Tibial nerve (tissue), 4 donors: ENCODE measurements at regions not wholly inside any gene's neighbourhood (a gene's known extent, or its start where the extent isn't known, plus 50 kb on each side); places are given as distances from the start of the nearest gene placed in this dataset.

Source experiments
- DNase-seq, 2 donors: peaks; one replicate each; pipeline ENCODE4 v3.0.0-alpha.2; 2019; ENCODE audit warnings: low spot score in 2 of 2
- H3K27ac ChIP-seq, 4 donors: fragments of 200-600 bp; sonication (generic) in 3 of 4; one replicate each; pipeline ENCODE4 v1.5.1; 2017 to 2019; ENCODE audit warnings: mild to moderate bottlenecking in 1 of 4
- H3K27me3 ChIP-seq, 2 donors: fragments of 200-600 bp; sonication (generic) in 1 of 2; one replicate each; pipeline versions ENCODE4 v1.5.1 to v1.6.0; 2017 to 2019
- H3K36me3 ChIP-seq, 3 donors: fragments of 200-600 bp; sonication (generic); one replicate each; pipeline ENCODE4 v1.5.1; 2018 to 2019
- H3K4me1 ChIP-seq, 4 donors: fragments of 200-600 bp; sonication (generic) in 3 of 4; one replicate each; pipeline ENCODE4 v1.5.1; 2017 to 2019
- H3K4me3 ChIP-seq, 4 donors: fragments of 200-600 bp; sonication (generic) in 3 of 4; one replicate each; pipeline ENCODE4 v1.5.1; 2017 to 2019; ENCODE audit warnings: mild to moderate bottlenecking in 1 of 4, moderate library complexity in 1 of 4
- H3K9me3 ChIP-seq, 4 donors: fragments of 200-600 bp; sonication (generic) in 3 of 4; one replicate each; pipeline ENCODE4 v1.5.1; 2017 to 2019
- EP300 ChIP-seq, 2 donors: sonication (generic); formaldehyde crosslinking; IDR thresholded peaks; one replicate each; pipeline ENCODE4 v1.6.1; 2017; ENCODE audit warnings: antibody characterized with exemption in 2 of 2, mild to moderate bottlenecking in 1 of 2
- POLR2A ChIP-seq, 2 donors: fragments of 450-650 bp; IDR thresholded peaks; one replicate each; pipeline ENCODE4 v1.6.1; 2017; ENCODE audit warnings: antibody characterized with exemption in 2 of 2, mild to moderate bottlenecking in 2 of 2, moderate library complexity in 2 of 2
- WGBS, 2 donors: methylation state at CpG; one replicate each; pipeline ENCODE4 v1.1.5; 2018; 5-methylcytosine and 5-hydroxymethylcytosine counted together
- TF ChIP-seq, protein P1 (sequence below), 5 experiments: fragments of 200-600 bp in 3 of 5; fragments of 450-650 bp in 2 of 5; sonication (generic) in 3 of 5; IDR thresholded peaks; one replicate each; pipeline ENCODE4 v1.5.1; 2016 to 2019; ENCODE audit warnings: antibody characterized with exemption in 5 of 5, mild to moderate bottlenecking in 3 of 5, moderate library complexity in 2 of 5

DNA sequence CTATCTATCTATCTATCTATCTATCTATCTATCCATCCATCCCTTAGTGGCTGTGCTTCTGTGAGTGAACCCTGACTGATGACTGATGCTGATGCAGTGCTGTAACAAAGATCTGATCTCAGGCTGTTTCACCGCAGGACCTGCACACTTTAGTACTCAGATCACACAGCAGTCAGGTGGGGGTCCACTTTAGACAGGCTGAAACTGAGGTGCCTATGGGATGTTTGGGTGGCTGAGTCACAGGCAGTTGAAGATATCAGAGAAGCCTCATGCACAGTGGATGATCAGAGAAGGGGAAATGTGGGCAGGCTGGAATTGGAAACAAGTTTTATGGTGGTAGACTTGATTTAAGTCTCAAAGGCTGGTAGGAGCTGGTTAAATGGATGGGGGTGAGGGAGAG is 156.4 kb downstream of the INSIG2 start:
- Histone ChIP-seq H3K27ac (no peak overlapping the region), H3K4me1 (no peaks in the 10 kb centered on the region), H3K9me3 (no peaks in the 10 kb centered on the region), H3K4me3 (no peak overlapping the region), H3K36me3 (no peaks in the 10 kb centered on the region), H3K27me3 (peaks cover 0 to 3% of the 10 kb centered on the region in 2 donors)
- TF ChIP-seq POLR2A (IDR thresholded peaks at IDR 0.05) (no peak), EP300 (IDR thresholded peaks at IDR 0.05) (no peak)
- TF ChIP-seq, protein P1, sequence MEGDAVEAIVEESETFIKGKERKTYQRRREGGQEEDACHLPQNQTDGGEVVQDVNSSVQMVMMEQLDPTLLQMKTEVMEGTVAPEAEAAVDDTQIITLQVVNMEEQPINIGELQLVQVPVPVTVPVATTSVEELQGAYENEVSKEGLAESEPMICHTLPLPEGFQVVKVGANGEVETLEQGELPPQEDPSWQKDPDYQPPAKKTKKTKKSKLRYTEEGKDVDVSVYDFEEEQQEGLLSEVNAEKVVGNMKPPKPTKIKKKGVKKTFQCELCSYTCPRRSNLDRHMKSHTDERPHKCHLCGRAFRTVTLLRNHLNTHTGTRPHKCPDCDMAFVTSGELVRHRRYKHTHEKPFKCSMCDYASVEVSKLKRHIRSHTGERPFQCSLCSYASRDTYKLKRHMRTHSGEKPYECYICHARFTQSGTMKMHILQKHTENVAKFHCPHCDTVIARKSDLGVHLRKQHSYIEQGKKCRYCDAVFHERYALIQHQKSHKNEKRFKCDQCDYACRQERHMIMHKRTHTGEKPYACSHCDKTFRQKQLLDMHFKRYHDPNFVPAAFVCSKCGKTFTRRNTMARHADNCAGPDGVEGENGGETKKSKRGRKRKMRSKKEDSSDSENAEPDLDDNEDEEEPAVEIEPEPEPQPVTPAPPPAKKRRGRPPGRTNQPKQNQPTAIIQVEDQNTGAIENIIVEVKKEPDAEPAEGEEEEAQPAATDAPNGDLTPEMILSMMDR (IDR thresholded peaks at IDR 0.05) = no peak
- WGBS, 2 donors = 95 to 100% methylated on average over 1 of the region's 1 CpG
- no peak for DNase-seq

DNA sequence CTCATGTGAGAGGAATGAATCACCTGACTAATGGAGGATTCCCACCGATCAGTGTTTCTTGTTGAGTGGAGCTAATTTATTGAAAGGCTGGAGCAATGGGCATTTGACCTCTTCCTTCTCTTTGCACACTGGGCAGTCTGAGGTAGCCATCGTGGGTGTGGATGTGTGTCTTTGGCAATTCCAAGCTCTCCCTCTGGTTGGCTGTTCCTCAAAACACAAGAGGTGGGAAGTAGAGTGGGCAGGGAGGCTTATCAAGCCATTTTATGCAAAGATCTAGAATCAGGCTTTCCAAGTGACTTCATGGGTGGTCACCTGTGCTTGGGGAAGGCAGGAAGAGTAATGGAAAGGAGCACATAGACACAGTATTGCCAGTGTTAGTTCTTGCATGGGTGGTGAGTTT is 154.8 kb downstream of the INSIG2 start:
- WGBS, 2 donors = 55 to 81% methylated on average over 2 of the region's 2 CpGs
- no peak overlapping the region for H3K4me3 ChIP-seq
- no peaks in the 10 kb centered on the region for H3K36me3 ChIP-seq
- no peak for TF ChIP-seq EP300 (IDR thresholded peaks at IDR 0.05)
- H3K4me1 ChIP-seq = no peaks in the 10 kb centered on the region
- peaks cover 0 to 3% of the 10 kb centered on the region in 2 donors for H3K27me3 ChIP-seq
- no peaks in the 10 kb centered on the region for H3K9me3 ChIP-seq
- H3K27ac ChIP-seq = no peak overlapping the region
- DNase-seq = no peak

DNA sequence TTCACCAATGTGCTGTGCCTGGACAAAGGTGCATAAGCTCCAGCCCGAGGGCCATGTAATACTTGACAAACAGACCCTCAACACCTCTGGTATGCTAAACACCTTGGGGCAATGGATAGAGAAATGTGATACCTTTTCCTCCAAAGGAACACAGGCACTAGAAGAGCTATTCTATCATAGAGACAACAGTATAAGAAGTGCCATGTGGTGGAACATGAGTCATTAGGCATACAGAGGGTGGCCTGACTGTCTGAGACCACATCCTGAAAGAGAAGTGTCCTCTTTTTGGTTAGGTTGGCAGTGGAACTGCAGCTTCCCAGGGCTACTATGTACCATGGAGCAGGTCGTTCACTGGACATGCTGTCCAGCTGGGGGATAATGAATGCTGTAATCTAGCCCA is 153.9 kb downstream of the INSIG2 start:
- Histone ChIP-seq H3K4me1 (no peaks in the 10 kb centered on the region), H3K9me3 (no peaks in the 10 kb centered on the region), H3K27me3 (peaks cover 0 to 6% of the 10 kb centered on the region in 2 donors), H3K27ac (no peak overlapping the region), H3K4me3 (no peak overlapping the region), H3K36me3 (no peaks in the 10 kb centered on the region)
- TF ChIP-seq POLR2A (IDR thresholded peaks at IDR 0.05) = no peak
- TF ChIP-seq, protein P1 (IDR thresholded peaks at IDR 0.05) = no peak
- DNase-seq = no peak
- 45 to 59% methylated on average over 2 of the region's 2 CpGs for WGBS, 2 donors

DNA sequence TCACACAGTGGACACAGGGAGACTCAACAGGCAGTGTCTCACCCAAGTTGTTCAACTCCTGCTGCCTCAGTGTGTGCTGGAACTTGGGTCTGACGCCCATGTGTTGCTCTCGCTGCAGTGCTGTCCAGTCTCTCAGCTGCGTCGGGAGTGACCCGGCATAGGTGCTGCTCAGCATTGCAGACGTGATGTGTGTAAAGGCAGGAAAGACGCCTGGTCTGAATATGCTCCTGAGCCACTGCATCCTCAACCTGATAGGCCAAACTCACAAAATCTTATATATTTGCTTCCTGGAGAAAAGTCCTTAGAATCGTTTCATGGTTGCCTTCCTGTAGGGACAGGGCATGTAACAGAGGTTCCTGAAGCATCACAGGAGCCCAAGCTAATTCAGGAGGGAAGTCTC is 152.9 kb downstream of the INSIG2 start:
- Histone ChIP-seq H3K9me3 (no peaks in the 10 kb centered on the region), H3K36me3 (no peaks in the 10 kb centered on the region), H3K4me1 (no peaks in the 10 kb centered on the region), H3K4me3 (no peak overlapping the region), H3K27me3 (peaks cover 0 to 8% of the 10 kb centered on the region in 2 donors), H3K27ac (no peak overlapping the region)
- WGBS, 2 donors = 73 to 74% methylated on average over 5 to 8 of the region's 8 CpGs
- TF ChIP-seq, protein P1 (IDR thresholded peaks at IDR 0.05) = no peak
- TF ChIP-seq POLR2A (IDR thresholded peaks at IDR 0.05) = no peak
- no peak for TF ChIP-seq EP300 (IDR thresholded peaks at IDR 0.05)
- DNase-seq = no peak

DNA sequence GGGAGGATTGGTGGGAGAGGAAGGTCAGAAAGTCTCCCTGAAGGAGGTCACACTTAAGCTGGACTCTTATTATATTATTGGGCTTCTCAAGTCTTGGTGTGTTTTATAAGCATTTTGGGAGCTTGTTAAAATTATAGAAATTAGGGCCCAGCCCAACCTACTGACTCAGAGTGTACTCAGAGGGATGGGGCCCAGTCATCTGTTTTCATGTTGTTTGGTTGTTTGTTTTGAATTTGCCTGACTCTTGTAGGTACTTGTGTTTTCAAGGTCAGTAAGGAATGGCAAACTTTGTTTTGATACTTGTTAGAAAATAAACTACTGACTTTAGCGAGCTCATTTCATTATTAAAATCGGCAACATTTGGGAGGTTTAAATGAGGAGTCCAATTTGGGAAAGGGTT is 152.0 kb downstream of the INSIG2 start:
- H3K4me1 ChIP-seq = no peaks in the 10 kb centered on the region
- no peaks in the 10 kb centered on the region for H3K36me3 ChIP-seq
- H3K9me3 ChIP-seq = no peaks in the 10 kb centered on the region
- no peak for DNase-seq
- WGBS, 2 donors = 89 to 97% methylated on average over 2 of the region's 2 CpGs
- peaks cover 0 to 8% of the 10 kb centered on the region in 2 donors for H3K27me3 ChIP-seq
- TF ChIP-seq EP300 (IDR thresholded peaks at IDR 0.05) = no peak
- TF ChIP-seq, protein P1 (IDR thresholded peaks at IDR 0.05) = no peak
- TF ChIP-seq POLR2A (IDR thresholded peaks at IDR 0.05) = no peak
- H3K27ac ChIP-seq = no peak overlapping the region
- H3K4me3 ChIP-seq = no peak overlapping the region

DNA sequence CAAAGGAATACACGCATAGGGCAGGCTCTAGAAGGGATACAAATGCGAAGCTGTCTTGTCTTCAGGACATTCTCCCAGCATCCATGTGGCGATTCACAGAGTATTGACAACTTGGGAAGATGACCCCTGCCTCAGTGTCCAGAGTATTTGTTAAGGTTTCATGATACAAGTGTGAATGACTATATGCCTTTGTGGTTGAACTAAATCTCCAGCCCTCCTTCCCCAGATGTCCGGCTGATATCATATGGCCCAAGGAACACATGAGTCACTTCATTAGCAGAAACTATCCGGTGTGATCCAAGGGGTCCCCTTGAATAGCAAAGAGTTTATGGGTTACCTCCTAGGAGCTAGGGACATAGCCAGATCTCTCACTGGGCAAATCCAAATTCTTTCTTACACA is 151.0 kb downstream of the INSIG2 start:
- Histone ChIP-seq H3K27me3 (peaks cover 0 to 8% of the 10 kb centered on the region in 2 donors), H3K4me1 (no peaks in the 10 kb centered on the region), H3K4me3 (no peak overlapping the region), H3K36me3 (no peaks in the 10 kb centered on the region), H3K9me3 (no peaks in the 10 kb centered on the region), H3K27ac (no peak overlapping the region)
- no peak for DNase-seq
- WGBS, 2 donors = 90 to 94% methylated on average over 5 of the region's 5 CpGs
- no peak for TF ChIP-seq EP300 (IDR thresholded peaks at IDR 0.05)
- TF ChIP-seq, protein P1 (IDR thresholded peaks at IDR 0.05) = no peak
- TF ChIP-seq POLR2A (IDR thresholded peaks at IDR 0.05) = no peak
